ENCODE measurements at regions not wholly inside any gene's neighbourhood (a gene's known extent, or its start where the extent isn't known, plus 50 kb on each side); places are given as distances from the start of the nearest gene placed in this dataset.

DNA sequence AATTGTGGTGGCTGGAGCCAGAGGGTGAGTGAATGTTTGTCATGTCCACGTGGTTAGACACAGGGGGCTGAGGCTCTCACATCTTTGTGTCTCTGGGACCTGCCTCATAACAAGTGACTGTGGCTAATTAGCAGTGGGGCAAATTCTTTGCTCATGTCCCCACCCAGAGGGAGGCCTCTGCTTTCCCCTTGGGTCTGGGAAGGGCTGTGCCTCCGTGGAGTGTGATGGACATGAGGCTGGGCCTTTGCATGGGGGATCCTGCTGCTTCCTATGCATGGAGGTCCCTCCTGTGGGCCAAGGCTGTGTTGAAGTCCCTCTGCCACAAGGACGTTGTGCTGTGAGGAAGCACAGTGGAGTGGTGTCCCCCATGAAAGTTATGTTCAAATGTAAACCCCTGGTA lies 327.4 kb upstream of the SHH start:
- TF ChIP-seq, protein P1, sequence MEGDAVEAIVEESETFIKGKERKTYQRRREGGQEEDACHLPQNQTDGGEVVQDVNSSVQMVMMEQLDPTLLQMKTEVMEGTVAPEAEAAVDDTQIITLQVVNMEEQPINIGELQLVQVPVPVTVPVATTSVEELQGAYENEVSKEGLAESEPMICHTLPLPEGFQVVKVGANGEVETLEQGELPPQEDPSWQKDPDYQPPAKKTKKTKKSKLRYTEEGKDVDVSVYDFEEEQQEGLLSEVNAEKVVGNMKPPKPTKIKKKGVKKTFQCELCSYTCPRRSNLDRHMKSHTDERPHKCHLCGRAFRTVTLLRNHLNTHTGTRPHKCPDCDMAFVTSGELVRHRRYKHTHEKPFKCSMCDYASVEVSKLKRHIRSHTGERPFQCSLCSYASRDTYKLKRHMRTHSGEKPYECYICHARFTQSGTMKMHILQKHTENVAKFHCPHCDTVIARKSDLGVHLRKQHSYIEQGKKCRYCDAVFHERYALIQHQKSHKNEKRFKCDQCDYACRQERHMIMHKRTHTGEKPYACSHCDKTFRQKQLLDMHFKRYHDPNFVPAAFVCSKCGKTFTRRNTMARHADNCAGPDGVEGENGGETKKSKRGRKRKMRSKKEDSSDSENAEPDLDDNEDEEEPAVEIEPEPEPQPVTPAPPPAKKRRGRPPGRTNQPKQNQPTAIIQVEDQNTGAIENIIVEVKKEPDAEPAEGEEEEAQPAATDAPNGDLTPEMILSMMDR (conservative IDR thresholded peaks at IDR 0.05; ENCODE audit: low read depth, low read length), result no peak
- TF ChIP-seq EZH2 (IDR thresholded peaks at IDR 0.05; ENCODE audit: borderline replicate concordance, low read depth, low read length, poor library complexity, severe bottlenecking), result no peak
